GM23338 (cell line): ENCODE measurements at regions not wholly inside any gene's neighbourhood (a gene's known extent, or its start where the extent isn't known, plus 50 kb on each side); places are given as distances from the start of the nearest gene placed in this dataset.

ENCODE experiments used
- CREB1 ChIP-seq: fragments of 250-450 bp; sonication (Bioruptor Pico); IDR thresholded peaks from 2 replicates; pipeline ENCODE4 v1.5.0; 2020; ENCODE audit warnings: low read depth, mild to moderate bottlenecking, moderate library complexity
- ETS1 ChIP-seq: IDR thresholded peaks from 2 replicates; pipeline ENCODE4 v1.6.1; 2016; ENCODE audit warnings: antibody characterized with exemption
- EZH2 ChIP-seq: fragments of 200-600 bp; sonication (generic); IDR thresholded peaks from one replicate; pipeline ENCODE4 v1.8.0; 2017; ENCODE audit warnings: antibody characterized with exemption, mild to moderate bottlenecking, low read depth; ENCODE audit not compliant: unreplicated experiment
- EZH2phosphoT487 ChIP-seq: fragments of 200-600 bp; sonication (generic); IDR thresholded peaks from one replicate; pipeline ENCODE4 v1.8.1; 2018; ENCODE audit warnings: antibody characterized with exemption; ENCODE audit not compliant: unreplicated experiment
- JUNB ChIP-seq: IDR thresholded peaks from one replicate; pipeline ENCODE4 v1.6.1; 2016; ENCODE audit warnings: antibody characterized with exemption; ENCODE audit not compliant: unreplicated experiment
- NANOG ChIP-seq: IDR thresholded peaks from 2 replicates; pipeline ENCODE4 v1.6.1; 2016; ENCODE audit warnings: antibody characterized with exemption, borderline replicate concordance
- POLR2AphosphoS5 ChIP-seq: IDR thresholded peaks from 2 replicates; pipeline ENCODE4 v1.6.1; 2016; ENCODE audit warnings: antibody characterized with exemption, low read depth
- STAT1 ChIP-seq: IDR thresholded peaks from one replicate; pipeline ENCODE4 v1.6.1; 2016; ENCODE audit warnings: antibody characterized with exemption; ENCODE audit not compliant: unreplicated experiment
- ZNF331 ChIP-seq: fragments of 250-450 bp; sonication (Bioruptor Pico); IDR thresholded peaks from 2 replicates; pipeline ENCODE4 v1.5.0; 2020; ENCODE audit warnings: low read depth, mild to moderate bottlenecking, moderate library complexity
- ZNF462 ChIP-seq: fragments of 250-450 bp; sonication (Bioruptor Pico); IDR thresholded peaks from 2 replicates; pipeline ENCODE4 v1.5.0; 2020; ENCODE audit warnings: mild to moderate bottlenecking, moderate library complexity
- TF ChIP-seq, protein P1 (sequence below): IDR thresholded peaks from one replicate; pipeline ENCODE4 v1.6.1; 2018; ENCODE audit warnings: antibody characterized with exemption; ENCODE audit not compliant: unreplicated experiment

- TF ChIP-seq ZNF462 = no peak
- no peak for TF ChIP-seq EZH2
- TF ChIP-seq JUNB = no peak
- TF ChIP-seq, protein P1, sequence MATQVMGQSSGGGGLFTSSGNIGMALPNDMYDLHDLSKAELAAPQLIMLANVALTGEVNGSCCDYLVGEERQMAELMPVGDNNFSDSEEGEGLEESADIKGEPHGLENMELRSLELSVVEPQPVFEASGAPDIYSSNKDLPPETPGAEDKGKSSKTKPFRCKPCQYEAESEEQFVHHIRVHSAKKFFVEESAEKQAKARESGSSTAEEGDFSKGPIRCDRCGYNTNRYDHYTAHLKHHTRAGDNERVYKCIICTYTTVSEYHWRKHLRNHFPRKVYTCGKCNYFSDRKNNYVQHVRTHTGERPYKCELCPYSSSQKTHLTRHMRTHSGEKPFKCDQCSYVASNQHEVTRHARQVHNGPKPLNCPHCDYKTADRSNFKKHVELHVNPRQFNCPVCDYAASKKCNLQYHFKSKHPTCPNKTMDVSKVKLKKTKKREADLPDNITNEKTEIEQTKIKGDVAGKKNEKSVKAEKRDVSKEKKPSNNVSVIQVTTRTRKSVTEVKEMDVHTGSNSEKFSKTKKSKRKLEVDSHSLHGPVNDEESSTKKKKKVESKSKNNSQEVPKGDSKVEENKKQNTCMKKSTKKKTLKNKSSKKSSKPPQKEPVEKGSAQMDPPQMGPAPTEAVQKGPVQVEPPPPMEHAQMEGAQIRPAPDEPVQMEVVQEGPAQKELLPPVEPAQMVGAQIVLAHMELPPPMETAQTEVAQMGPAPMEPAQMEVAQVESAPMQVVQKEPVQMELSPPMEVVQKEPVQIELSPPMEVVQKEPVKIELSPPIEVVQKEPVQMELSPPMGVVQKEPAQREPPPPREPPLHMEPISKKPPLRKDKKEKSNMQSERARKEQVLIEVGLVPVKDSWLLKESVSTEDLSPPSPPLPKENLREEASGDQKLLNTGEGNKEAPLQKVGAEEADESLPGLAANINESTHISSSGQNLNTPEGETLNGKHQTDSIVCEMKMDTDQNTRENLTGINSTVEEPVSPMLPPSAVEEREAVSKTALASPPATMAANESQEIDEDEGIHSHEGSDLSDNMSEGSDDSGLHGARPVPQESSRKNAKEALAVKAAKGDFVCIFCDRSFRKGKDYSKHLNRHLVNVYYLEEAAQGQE = no peak
- no peak for TF ChIP-seq CREB1
- TF ChIP-seq ZNF331 (CRISPR knock-in tag) = no peak
- no peak for TF ChIP-seq NANOG
- no peak for TF ChIP-seq ETS1
- no peak for TF ChIP-seq POLR2AphosphoS5
- no peak for TF ChIP-seq EZH2phosphoT487
- no peak for TF ChIP-seq STAT1
These were observed 525.8 kb downstream of the STK39 start (continued) for GRCh38 chr2:167721593-167721992.
